ENCODE measurements at regions not wholly inside any gene's neighbourhood (a gene's known extent, or its start where the extent isn't known, plus 50 kb on each side); places are given as distances from the start of the nearest gene placed in this dataset.

GRCh38 chr2:147487978-147488289 lies 356.9 kb upstream of the ACVR2A start:
- intact Hi-C loops (cut with micrococcal nuclease) = no loop called here

More at GRCh38 chr2:147487978-147488289, 356.9 kb upstream of the ACVR2A start:
- Histone ChIP-seq H3K79me2 (ENCODE audit: insufficient read depth, low read length) (no peaks in the 10 kb centered on the region), H3K36me3 (ENCODE audit: control insufficient read depth in 1 of 2, insufficient read depth in 2 of 2, low read length in 2 of 2) (no peaks in the 10 kb centered on the region), H2AFZ (ENCODE audit: low read depth, low read length, poor library complexity, severe bottlenecking) (no peak overlapping the region), H3K4me1 (ENCODE audit: control insufficient read depth in 1 of 2, insufficient read depth in 2 of 2, low read length in 2 of 2) (no peaks in the 10 kb centered on the region), H3K9ac (ENCODE audit: low read length) (no peak overlapping the region), H4K20me1 (ENCODE audit: insufficient read depth) (no peaks in the 10 kb centered on the region), H3K27me3 (ENCODE audit: insufficient read depth, low read length) (no peaks in the 10 kb centered on the region), H3K27ac (ENCODE audit: low read depth, low read length) (no peak overlapping the region), H3K4me3 (replicated peaks in 1 of 2; ENCODE audit: low read depth in 1 of 2, low read length in 2 of 2) (no peak overlapping the region), H3K9me2 (ENCODE audit: insufficient read depth) (no peaks in the 10 kb centered on the region), H3K4me2 (ENCODE audit: low read length) (no peak overlapping the region), H3K9me3 (ENCODE audit: control insufficient read depth in 1 of 2, insufficient read depth in 1 of 2, low read depth in 1 of 2, low read length in 2 of 2) (no peaks in the 10 kb centered on the region)
- DNase-seq (ENCODE audit: low read depth, low spot score) (no peak), ATAC-seq (no peak)
- ChIA-PET POLR2A (no interaction called here), CTCF (no interaction called here), RAD21 (ENCODE audit: low non-redundant PET in 1 of 2, low total read pairs in 2 of 2, uncharacterized antibody in 2 of 2, unreplicated experiment in 2 of 2) (no interaction called here)
- no peak for TF ChIP-seq ZBTB33 (IDR thresholded peaks at IDR 0.05; ENCODE audit: extremely low read depth, insufficient replicate concordance, low read length)
- no peak for TF ChIP-seq CEBPB (IDR thresholded peaks at IDR 0.05; ENCODE audit: low read depth)
- TF ChIP-seq REST (IDR thresholded peaks at IDR 0.05; ENCODE audit: low read depth) = no peak
- no peak for TF ChIP-seq ZNF274 (IDR thresholded peaks at IDR 0.05; ENCODE audit: low read depth, low read length)
- TF ChIP-seq ATF3 (IDR thresholded peaks at IDR 0.05) = no peak
- TF ChIP-seq TCF7L2 (IDR thresholded peaks at IDR 0.05; ENCODE audit: borderline replicate concordance, extremely low read depth, insufficient read depth, insufficient read length) = no peak
- no peak for TF ChIP-seq EZH2phosphoT487 (IDR thresholded peaks at IDR 0.05; ENCODE audit: borderline replicate concordance)
- no peak for TF ChIP-seq CTCF (IDR thresholded peaks at IDR 0.05 in 2 of 3, conservative IDR thresholded peaks at IDR 0.05 in 1 of 3; ENCODE audit: borderline replicate concordance in 1 of 3, insufficient read depth in 1 of 3, low read depth in 2 of 3, low read length in 2 of 3)
- TF ChIP-seq RAD21 (IDR thresholded peaks at IDR 0.05; ENCODE audit: low read depth) = no peak
- no peak for TF ChIP-seq SIN3A (IDR thresholded peaks at IDR 0.05; ENCODE audit: low read depth)
- no peak for TF ChIP-seq ZFX (IDR thresholded peaks at IDR 0.05)
- TF ChIP-seq POLR2A (IDR thresholded peaks at IDR 0.05; ENCODE audit: borderline replicate concordance, extremely low read depth, insufficient read depth, insufficient read length) = no peak
- TF ChIP-seq SRF (IDR thresholded peaks at IDR 0.05; ENCODE audit: low read depth) = no peak
- TF ChIP-seq ELF1 (IDR thresholded peaks at IDR 0.05; ENCODE audit: borderline replicate concordance, low read depth) = no peak
- TF ChIP-seq SP1 (IDR thresholded peaks at IDR 0.05; ENCODE audit: low read depth) = no peak
- no peak for TF ChIP-seq MAX (IDR thresholded peaks at IDR 0.05)
- no peak for TF ChIP-seq FOSL1 (IDR thresholded peaks at IDR 0.05; ENCODE audit: low read depth)
- BruUV-seq (replicated peaks) = no TSS peak
